Loucy (cell line): ENCODE measurements at regions not wholly inside any gene's neighbourhood (a gene's known extent, or its start where the extent isn't known, plus 50 kb on each side); places are given as distances from the start of the nearest gene placed in this dataset.
A peak's percentile ranks its signal among the peaks of the same experiment; 100 is the strongest.

Experiments
- H2AFZ ChIP-seq: fragments of 200-600 bp; sonication (generic); 2 replicates; pipeline ENCODE4 v1.6.0; 2016; ENCODE audit warnings: antibody characterized with exemption, mild to moderate bottlenecking, low read length, moderate library complexity
- H3F3A ChIP-seq: fragments of 200-600 bp; 2 replicates; pipeline ENCODE4 v1.6.0; 2016; ENCODE audit warnings: antibody characterized with exemption, low read depth, mild to moderate bottlenecking
- H3K27me3 ChIP-seq: fragments of 200-600 bp; sonication (generic); 2 replicates; pipeline ENCODE4 v1.6.1; 2014; ENCODE audit warnings: low read length, mild to moderate bottlenecking; ENCODE audit not compliant: insufficient read depth, poor library complexity, severe bottlenecking
- H3K36me3 ChIP-seq: fragments of 200-600 bp; sonication (generic); 2 replicates; pipeline ENCODE4 v1.6.1; 2016; ENCODE audit warnings: low read length; ENCODE audit not compliant: insufficient read depth
- H3K4me1 ChIP-seq: fragments of 200-600 bp; sonication (generic); 2 replicates; pipeline ENCODE4 v1.5.1; 2014; ENCODE audit warnings: low read length, mild to moderate bottlenecking; ENCODE audit not compliant: insufficient read depth, poor library complexity, severe bottlenecking
- H3K4me2 ChIP-seq: fragments of 200-600 bp; sonication (generic); 2 replicates; pipeline ENCODE4 v1.6.0; 2014; ENCODE audit warnings: antibody characterized with exemption, low read length, low read depth, mild to moderate bottlenecking; ENCODE audit not compliant: poor library complexity, severe bottlenecking
- H3K4me3 ChIP-seq: fragments of 200-600 bp; sonication (generic); 2 replicates; pipeline ENCODE4 v1.5.1; 2014; ENCODE audit warnings: low read length, mild to moderate bottlenecking, mixed read lengths; ENCODE audit not compliant: poor library complexity, severe bottlenecking
- H3K79me2 ChIP-seq: fragments of 200-600 bp; sonication (generic); 2 replicates; pipeline ENCODE4 v1.6.1; 2014; ENCODE audit warnings: low read length; ENCODE audit not compliant: insufficient read depth
- H3K9ac ChIP-seq: fragments of 200-600 bp; sonication (generic); 2 replicates; pipeline ENCODE4 v1.6.0; 2014; ENCODE audit warnings: mild to moderate bottlenecking, low read depth, low read length, moderate library complexity; ENCODE audit not compliant: poor library complexity, severe bottlenecking
- H3K9me2 ChIP-seq: fragments of 200-600 bp; sonication (generic); replicated peaks from 2 replicates; pipeline ENCODE4 v1.6.1; 2016; ENCODE audit warnings: low read depth, low read length, mixed read lengths
- H3K9me3 ChIP-seq: fragments of 200-600 bp; sonication (generic); 2 replicates; pipeline ENCODE4 v1.6.1; 2014; ENCODE audit warnings: mild to moderate bottlenecking, antibody characterized with exemption, low read length, low read depth; ENCODE audit not compliant: insufficient read depth
- H4K20me1 ChIP-seq: fragments of 200-600 bp; sonication (generic); 2 replicates; pipeline ENCODE4 v1.6.0; 2014; ENCODE audit warnings: antibody characterized with exemption, low read length, mild to moderate bottlenecking; ENCODE audit not compliant: insufficient read depth, poor library complexity, severe bottlenecking
- CTCF ChIP-seq: fragments of 200-600 bp; sonication (generic); conservative IDR thresholded peaks from 2 replicates; pipeline ENCODE4 v1.5.1; 2014; ENCODE audit warnings: mild to moderate bottlenecking, antibody characterized with exemption, low read length
- EZH2phosphoT487 ChIP-seq: fragments of 200-600 bp; IDR thresholded peaks from 2 replicates; pipeline ENCODE4 v1.6.1; 2018; ENCODE audit warnings: antibody characterized with exemption, mild to moderate bottlenecking, moderate library complexity, borderline replicate concordance

- H3K4me2 ChIP-seq: peak overlapping the region; percentile 49
- peak overlapping the region; percentile 25 for H3K9ac ChIP-seq
- no peaks in the 10 kb centered on the region for H4K20me1 ChIP-seq
- peaks cover 44% of the 10 kb centered on the region for H3K4me1 ChIP-seq
- H3K79me2 ChIP-seq: no peaks in the 10 kb centered on the region
- H3K36me3 ChIP-seq: no peaks in the 10 kb centered on the region
- no peaks in the 10 kb centered on the region for H3K27me3 ChIP-seq
- H3K9me2 ChIP-seq: no peaks in the 10 kb centered on the region
- H2AFZ ChIP-seq: peak overlapping the region; percentile 83
- H3F3A ChIP-seq: no peaks in the 10 kb centered on the region
- H3K9me3 ChIP-seq: 0 out of 2 replicates have a peak, but pooled peaks cover 3% of the 10 kb centered on the region
- TF ChIP-seq EZH2phosphoT487: no peak
- TF ChIP-seq CTCF: peak; percentile 99
- peak overlapping the region; percentile 23 for H3K4me3 ChIP-seq
Measured at GRCh38 chr17:77542551-77543490, 402.1 kb downstream of the SEC14L1 start.

- no peak overlapping the region for H3K4me2 ChIP-seq
- H3K4me3 ChIP-seq: no peak overlapping the region
- H3K4me1 ChIP-seq: peaks cover 44% of the 10 kb centered on the region
- no peaks in the 10 kb centered on the region for H3F3A ChIP-seq
- no peak overlapping the region for H2AFZ ChIP-seq
- no peaks in the 10 kb centered on the region for H3K36me3 ChIP-seq
- 0 out of 2 replicates have a peak, but pooled peaks cover 3% of the 10 kb centered on the region for H3K9me3 ChIP-seq
- no peak for TF ChIP-seq EZH2phosphoT487
- no peak for TF ChIP-seq CTCF
- H4K20me1 ChIP-seq: no peaks in the 10 kb centered on the region
- H3K9me2 ChIP-seq: no peaks in the 10 kb centered on the region
- H3K79me2 ChIP-seq: no peaks in the 10 kb centered on the region
- H3K9ac ChIP-seq: peak overlapping the region; percentile 25
- H3K27me3 ChIP-seq: no peaks in the 10 kb centered on the region
Measured at GRCh38 chr17:77543801-77544200, 403.0 kb downstream of the SEC14L1 start.

- no peak overlapping the region for H3K4me2 ChIP-seq
- H3K9me2 ChIP-seq: no peaks in the 10 kb centered on the region
- H3K79me2 ChIP-seq: no peaks in the 10 kb centered on the region
- TF ChIP-seq CTCF (no peak), EZH2phosphoT487 (no peak)
- no peaks in the 10 kb centered on the region for H3F3A ChIP-seq
- no peaks in the 10 kb centered on the region for H3K36me3 ChIP-seq
- H3K9ac ChIP-seq: peak overlapping the region; percentile 25
- H3K27me3 ChIP-seq: no peaks in the 10 kb centered on the region
- peak overlapping the region; percentile 51; the same call in 1 of the 2 replicates for H2AFZ ChIP-seq
- H3K4me1 ChIP-seq: peaks cover 44% of the 10 kb centered on the region
- H3K9me3 ChIP-seq: 0 out of 2 replicates have a peak, but pooled peaks cover 3% of the 10 kb centered on the region
- no peak overlapping the region for H3K4me3 ChIP-seq
- H4K20me1 ChIP-seq: no peaks in the 10 kb centered on the region
Measured at GRCh38 chr17:77544347-77545110, 403.8 kb downstream of the SEC14L1 start.
